ENCODE measurements at regions not wholly inside any gene's neighbourhood (a gene's known extent, or its start where the extent isn't known, plus 50 kb on each side); places are given as distances from the start of the nearest gene placed in this dataset.

- TF ChIP-seq CTCF (conservative IDR thresholded peaks at IDR 0.05; ENCODE audit: low read length) (no peak), EZH2phosphoT487 (IDR thresholded peaks at IDR 0.05; ENCODE audit: borderline replicate concordance, low read depth, low read length) (no peak)
These were observed 258.6 kb downstream of the EFNB2 start for GRCh38 chr13:106276876-106277275.

Data from OCI-LY7 (cell line).